Right ventricle myocardium superior (tissue), 1 donor: ENCODE measurements at regions not wholly inside any gene's neighbourhood (a gene's known extent, or its start where the extent isn't known, plus 50 kb on each side); places are given as distances from the start of the nearest gene placed in this dataset.

ENCODE experiments used
- ATAC-seq: fragments of 200-7000 bp; cut with Tn5 transposase; one replicate; pipeline ENCODE4 v1.9.1; 2020; ENCODE audit warnings: mild to moderate bottlenecking; ENCODE audit not compliant: poor library complexity
- DNase-seq: peaks from one replicate; pipeline ENCODE4 v3.0.0-alpha.2; 2020
- intact Hi-C: fragments of 100-400 bp; cut with DNase I; formaldehyde crosslinking; loops from one replicate; pipeline ENCODE4 v1.11.2; 2022
- donor health status: DM: no; HTN: yes; CAD: no; lungs with severe emphysema.

- DNase-seq (no peak), ATAC-seq (no peak)
- intact Hi-C loops = no loop called here
Observed at GRCh38 chr7:1316086-1316485, 83.4 kb downstream of the UNCX start.

- peak; percentile 15 for DNase-seq
- no peak for ATAC-seq
- intact Hi-C loops = no loop called here
Observed at GRCh38 chr7:1317646-1318045, 85.0 kb downstream of the UNCX start.

DNA sequence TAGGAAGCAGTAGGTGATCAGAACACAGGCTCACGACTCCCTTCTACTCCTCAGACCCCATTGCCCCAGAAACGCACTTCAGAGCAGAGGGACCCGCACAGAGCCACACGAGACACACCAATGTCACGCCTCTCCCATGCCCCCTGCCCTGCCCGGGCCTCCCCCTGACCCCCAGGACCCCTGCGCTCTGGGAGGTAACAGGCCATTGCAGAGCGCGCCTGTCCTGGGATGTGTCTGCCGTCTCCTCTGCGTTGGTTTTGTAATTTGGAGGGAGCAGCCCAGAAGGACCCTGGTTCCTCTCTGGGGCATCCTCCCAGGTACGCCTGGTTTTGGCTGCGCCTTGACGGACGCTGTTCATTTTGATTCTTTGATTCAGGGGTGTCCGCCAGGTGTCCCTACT lies 85.4 kb downstream of the UNCX start:
- intact Hi-C loops = no loop called here
- DNase-seq (peak; percentile 10), ATAC-seq (no peak)

GRCh38 chr7:1318661-1319060 lies 86.0 kb downstream of the UNCX start:
- intact Hi-C loops = no loop called here
- DNase-seq = peak; percentile 31
- ATAC-seq = no peak

GRCh38 chr7:1320616-1321240 lies 88.1 kb downstream of the UNCX start:
- ATAC-seq (no peak), DNase-seq (peak; percentile 14)
- intact Hi-C loops = no loop called here

- peak; percentile 41 for DNase-seq
- no peak for ATAC-seq
- intact Hi-C loops = no loop called here
Observed at GRCh38 chr7:1321411-1322239, 89.0 kb downstream of the UNCX start.

DNA sequence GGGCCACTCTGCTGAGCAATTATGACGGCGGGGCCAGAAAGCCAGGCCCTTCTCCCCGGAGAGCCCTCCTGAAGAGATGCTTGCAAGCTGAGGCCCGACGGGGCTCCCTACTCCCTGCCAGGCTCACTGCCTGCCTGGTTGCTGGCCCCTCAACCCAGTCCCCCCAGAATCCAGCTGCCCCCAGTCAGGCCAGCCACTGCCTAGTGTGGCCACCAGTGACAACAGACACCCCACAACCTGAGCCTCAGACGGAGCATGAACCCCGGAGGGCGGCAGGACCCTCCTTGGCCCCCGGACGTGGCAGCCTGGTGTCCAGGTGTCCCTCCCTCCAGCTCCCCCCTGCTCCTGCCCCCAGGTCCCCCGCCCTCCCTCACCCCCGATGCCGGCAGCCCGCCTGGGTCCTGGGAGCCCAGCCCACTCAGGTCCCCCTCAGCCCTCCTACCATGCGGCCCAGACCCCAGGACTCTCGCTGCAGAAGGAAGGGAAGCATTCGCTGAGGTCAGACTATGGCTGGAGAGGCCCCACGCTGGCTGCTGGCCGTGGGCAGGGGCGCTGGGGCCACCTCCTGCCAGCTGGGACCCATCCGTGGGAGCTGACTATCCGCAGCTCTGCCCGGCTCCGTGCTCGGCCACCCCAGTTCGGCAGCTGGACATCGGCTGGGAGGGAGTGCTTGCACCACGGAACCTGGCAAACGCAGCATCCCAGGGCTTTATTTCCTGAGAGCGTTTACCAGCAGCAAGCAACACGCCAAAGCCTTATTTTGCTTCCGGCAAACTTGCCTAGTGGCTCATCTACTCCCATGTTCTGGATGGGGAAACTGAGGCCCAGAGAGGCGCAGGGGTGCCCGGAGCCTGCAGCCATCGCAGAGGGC lies 89.8 kb downstream of the UNCX start:
- peak; percentile 32 for DNase-seq
- intact Hi-C loops = no loop called here
- ATAC-seq = no peak

DNA sequence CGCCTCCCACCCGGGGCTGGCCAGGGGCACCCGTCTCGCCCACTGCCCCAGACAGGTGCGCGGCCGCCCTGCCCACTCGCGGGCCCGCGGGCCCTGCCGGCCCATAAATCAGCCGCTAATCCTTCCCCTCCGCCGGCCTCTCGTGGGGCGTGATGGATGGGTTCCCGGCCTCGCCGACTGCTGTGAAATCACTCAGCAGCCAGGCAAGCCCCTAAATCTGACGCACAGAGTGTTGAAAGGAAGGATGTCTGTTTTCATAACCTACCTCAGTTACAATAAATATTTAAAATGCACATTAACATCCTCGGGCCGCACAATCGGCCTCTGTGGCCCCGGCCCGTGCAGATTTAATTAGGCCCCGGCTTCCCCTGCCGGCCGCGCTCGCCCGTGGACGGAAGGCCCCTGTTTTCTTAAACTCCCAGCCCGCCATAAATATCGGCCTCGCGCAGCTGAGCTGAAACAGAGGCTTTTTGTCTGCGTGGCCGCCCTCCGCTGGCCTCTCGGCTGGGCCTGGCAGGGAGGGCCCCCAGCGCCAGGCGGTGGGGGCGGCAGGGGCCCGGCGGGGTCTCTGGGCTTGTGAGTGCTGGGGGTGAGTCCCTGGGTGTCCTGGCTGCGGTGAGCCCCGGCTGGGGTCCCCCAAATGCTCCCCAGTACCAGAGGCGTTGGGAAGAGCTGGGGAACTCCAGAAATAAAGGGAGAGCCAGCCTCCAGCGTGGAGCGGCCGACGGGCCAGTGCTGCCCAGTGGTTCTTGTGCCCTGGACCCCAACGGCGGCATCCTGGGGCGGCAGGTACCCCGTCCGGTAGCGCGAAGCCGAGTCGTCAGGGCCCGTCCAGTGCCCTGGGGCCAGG lies 90.7 kb downstream of the UNCX start:
- ATAC-seq = no peak
- peak; percentile 24 for DNase-seq
- intact Hi-C loops = no loop called here

GRCh38 chr7:1324028-1324900 lies 91.6 kb downstream of the UNCX start:
- intact Hi-C loops = no loop called here
- DNase-seq (peak; percentile 34), ATAC-seq (no peak)

- intact Hi-C loops = no loop called here
- no peak for ATAC-seq
- peak; percentile 14 for DNase-seq
Observed at GRCh38 chr7:1325246-1325645, 92.6 kb downstream of the UNCX start.

DNA sequence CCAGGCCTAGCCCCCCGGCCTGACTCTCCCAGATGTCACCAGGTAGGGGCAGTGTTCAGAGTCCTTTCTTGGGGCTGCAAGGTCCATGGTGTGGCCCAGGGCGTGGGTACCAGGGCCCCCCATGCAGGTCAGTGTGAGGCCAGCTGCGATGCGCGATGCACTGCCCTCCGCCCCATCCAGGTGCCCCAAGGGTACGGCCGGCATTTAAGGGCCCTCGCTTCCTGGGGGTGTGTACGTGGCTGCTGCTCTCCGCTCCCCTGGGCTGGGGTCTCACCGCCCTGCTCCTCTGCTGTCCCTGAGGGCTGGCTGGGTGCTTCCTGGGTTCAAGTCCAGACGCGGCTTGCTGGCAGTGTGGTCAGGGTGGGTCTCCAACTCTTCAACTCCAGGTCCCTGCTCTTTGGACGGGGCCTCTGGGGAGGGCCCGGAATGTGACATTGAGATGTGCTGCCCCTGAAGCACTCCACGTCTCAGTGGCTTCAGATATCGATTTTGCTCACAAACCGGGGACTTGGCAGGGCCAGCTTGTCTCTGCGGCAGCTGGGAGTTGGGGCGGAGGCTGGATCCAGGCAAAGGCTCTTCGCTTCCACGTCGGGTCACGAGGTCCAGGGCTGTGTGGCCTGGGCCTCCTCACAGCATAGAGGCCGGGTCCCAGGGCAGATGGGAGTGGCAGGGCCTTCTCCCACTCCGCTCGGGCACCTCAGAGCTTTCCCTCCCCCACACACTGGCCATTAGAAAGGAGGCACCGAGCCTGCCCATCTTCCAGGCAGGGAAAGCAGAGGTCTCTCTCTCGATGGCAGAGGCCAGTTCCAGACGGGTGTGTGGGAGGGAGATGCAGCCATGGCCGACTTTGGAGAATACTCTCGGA lies 93.2 kb downstream of the UNCX start:
- intact Hi-C loops = no loop called here
- DNase-seq = peak; percentile 39
- ATAC-seq = no peak

GRCh38 chr7:1326511-1326785 lies 93.8 kb downstream of the UNCX start:
- ATAC-seq (no peak), DNase-seq (peak; percentile 6)
- intact Hi-C loops = no loop called here

- ATAC-seq = no peak
- intact Hi-C loops = no loop called here
- DNase-seq = peak; percentile 16
Observed at GRCh38 chr7:1329261-1329660, 96.6 kb downstream of the UNCX start.

DNA sequence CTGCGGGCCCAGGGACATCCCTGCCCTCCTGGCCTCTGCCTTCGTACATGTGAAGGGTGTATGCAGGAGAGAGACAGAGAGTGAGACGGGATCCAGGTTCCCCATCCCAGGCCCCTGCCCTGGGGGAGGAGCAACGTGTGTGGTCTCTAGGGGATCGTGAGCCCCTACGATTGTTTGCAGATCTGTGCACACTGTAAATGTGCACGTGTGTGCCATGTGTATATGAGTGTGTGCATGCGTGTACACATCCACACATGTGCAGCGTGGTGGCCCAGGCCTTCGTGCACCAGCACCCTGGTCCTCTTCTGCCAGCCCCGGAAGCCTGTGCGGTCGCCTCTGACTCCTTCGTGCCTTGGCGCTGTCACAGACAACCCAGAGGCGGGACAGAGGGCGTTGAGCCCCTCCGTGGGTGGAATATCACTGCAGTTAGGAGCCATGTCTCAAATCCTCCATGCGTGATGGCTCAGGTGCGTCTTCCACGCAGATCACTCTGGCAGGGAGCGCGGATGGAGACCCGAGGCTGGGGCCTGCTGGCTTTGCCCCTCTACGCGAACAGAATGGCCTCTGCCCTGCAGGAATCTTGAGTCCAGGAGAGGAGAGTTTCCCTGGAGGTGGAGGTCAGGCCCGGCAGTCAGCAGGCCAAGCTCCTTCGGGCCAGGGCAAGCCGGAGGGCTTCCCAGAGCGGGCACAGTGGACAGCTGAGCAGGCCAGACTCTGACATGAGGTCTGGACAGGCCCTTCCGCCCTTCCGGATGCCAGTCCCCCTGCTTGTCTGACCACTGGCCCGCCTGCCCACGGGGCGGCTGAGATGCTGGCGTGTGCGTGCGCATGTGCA lies 97.5 kb downstream of the UNCX start:
- intact Hi-C loops = no loop called here
- DNase-seq = peak; percentile 19
- ATAC-seq = no peak

DNA sequence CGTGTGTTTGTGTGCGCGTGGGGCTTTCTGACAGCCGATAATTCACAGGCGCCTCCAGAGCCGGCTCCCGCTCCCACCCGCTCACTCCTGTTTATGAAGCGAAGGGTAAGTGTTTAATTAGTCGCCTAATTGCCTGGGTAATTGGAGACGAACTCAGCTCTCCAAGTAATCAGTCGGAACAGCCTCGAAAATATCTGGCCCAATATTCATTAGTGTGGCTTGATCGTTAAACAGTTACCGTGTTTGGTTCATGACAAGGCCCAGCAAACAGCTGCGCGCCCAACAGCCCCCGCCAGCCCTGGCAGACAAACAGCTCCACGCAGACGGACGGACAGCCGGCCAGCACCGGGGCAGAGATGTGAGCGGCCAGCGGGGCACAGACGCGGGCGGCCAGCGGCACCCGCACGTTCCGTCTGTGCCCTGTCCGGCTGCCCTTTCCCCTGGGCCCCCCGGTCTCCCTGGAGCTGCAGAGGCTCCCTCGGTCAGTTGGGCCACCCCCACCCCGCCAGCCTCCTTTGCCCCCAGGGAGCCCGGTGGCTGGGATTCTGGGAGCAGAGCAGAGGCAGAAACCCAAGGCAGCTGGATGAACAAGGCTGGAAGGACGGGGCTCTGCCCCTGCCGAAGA lies 98.2 kb downstream of the UNCX start:
- intact Hi-C loops = no loop called here
- DNase-seq (peak; percentile 24), ATAC-seq (no peak)
